ENCODE measurements at regions not wholly inside any gene's neighbourhood (a gene's known extent, or its start where the extent isn't known, plus 50 kb on each side); places are given as distances from the start of the nearest gene placed in this dataset.
"Not testable (repeated sequence)": the region's sequence is repeated elsewhere in the genome, so short reads cannot be mapped to it uniquely, and the experiment has no call there.

GRCh38 chr4:73332012-73332411 lies 72.1 kb upstream of the ALB start:
- TF ChIP-seq CTCF, EP300 (IDR thresholded peaks at IDR 0.05): not testable (repeated sequence)
